ENCODE measurements at regions not wholly inside any gene's neighbourhood (a gene's known extent, or its start where the extent isn't known, plus 50 kb on each side); places are given as distances from the start of the nearest gene placed in this dataset.

- no peak for DNase-seq
- TF ChIP-seq, protein P1, sequence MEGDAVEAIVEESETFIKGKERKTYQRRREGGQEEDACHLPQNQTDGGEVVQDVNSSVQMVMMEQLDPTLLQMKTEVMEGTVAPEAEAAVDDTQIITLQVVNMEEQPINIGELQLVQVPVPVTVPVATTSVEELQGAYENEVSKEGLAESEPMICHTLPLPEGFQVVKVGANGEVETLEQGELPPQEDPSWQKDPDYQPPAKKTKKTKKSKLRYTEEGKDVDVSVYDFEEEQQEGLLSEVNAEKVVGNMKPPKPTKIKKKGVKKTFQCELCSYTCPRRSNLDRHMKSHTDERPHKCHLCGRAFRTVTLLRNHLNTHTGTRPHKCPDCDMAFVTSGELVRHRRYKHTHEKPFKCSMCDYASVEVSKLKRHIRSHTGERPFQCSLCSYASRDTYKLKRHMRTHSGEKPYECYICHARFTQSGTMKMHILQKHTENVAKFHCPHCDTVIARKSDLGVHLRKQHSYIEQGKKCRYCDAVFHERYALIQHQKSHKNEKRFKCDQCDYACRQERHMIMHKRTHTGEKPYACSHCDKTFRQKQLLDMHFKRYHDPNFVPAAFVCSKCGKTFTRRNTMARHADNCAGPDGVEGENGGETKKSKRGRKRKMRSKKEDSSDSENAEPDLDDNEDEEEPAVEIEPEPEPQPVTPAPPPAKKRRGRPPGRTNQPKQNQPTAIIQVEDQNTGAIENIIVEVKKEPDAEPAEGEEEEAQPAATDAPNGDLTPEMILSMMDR (IDR thresholded peaks at IDR 0.05): no peak
- H3K4me1 ChIP-seq (ENCODE audit: low read depth): no peaks in the 10 kb centered on the region
- no peaks in the 10 kb centered on the region for H3K36me3 ChIP-seq (ENCODE audit: low read depth)
- no peak for ATAC-seq
- no peaks in the 10 kb centered on the region for H3K9me3 ChIP-seq
- no peak overlapping the region for H3K4me3 ChIP-seq
- intact Hi-C loops (cut with DNase I, micrococcal nuclease): no loop called here
These were observed 615.0 kb downstream of the HINT1 start for GRCh38 chr5:130549884-130550561.

GRCh38 chr5:130546211-130546610 lies 618.8 kb downstream of the HINT1 start:
- no peaks in the 10 kb centered on the region for H3K4me1 ChIP-seq (ENCODE audit: low read depth)
- H3K4me3 ChIP-seq: no peak overlapping the region
- H3K9me3 ChIP-seq: no peaks in the 10 kb centered on the region
- H3K36me3 ChIP-seq (ENCODE audit: low read depth): no peaks in the 10 kb centered on the region
- TF ChIP-seq, protein P1 (IDR thresholded peaks at IDR 0.05): no peak
- DNase-seq (no peak), ATAC-seq (no peak)
- intact Hi-C loops (cut with DNase I, micrococcal nuclease): no loop called here

- intact Hi-C loops (cut with DNase I, micrococcal nuclease): no loop called here
- H3K4me3 ChIP-seq: no peak overlapping the region
- no peaks in the 10 kb centered on the region for H3K9me3 ChIP-seq
- TF ChIP-seq, protein P1 (IDR thresholded peaks at IDR 0.05): no peak
- no peak for DNase-seq
- H3K36me3 ChIP-seq (ENCODE audit: low read depth): no peaks in the 10 kb centered on the region
- H3K4me1 ChIP-seq (ENCODE audit: low read depth): no peaks in the 10 kb centered on the region
- no peak for ATAC-seq
These were observed 619.8 kb downstream of the HINT1 start for GRCh38 chr5:130545291-130545690.

- Histone ChIP-seq H3K4me1 (ENCODE audit: low read depth) (no peaks in the 10 kb centered on the region), H3K9me3 (no peaks in the 10 kb centered on the region), H3K36me3 (ENCODE audit: low read depth) (no peaks in the 10 kb centered on the region), H3K4me3 (no peak overlapping the region)
- intact Hi-C loops (cut with DNase I, micrococcal nuclease): no loop called here
- no peak for DNase-seq
- ATAC-seq: no peak
- TF ChIP-seq, protein P1 (IDR thresholded peaks at IDR 0.05): no peak
These were observed 623.3 kb downstream of the HINT1 start for GRCh38 chr5:130541617-130542221.

DNA sequence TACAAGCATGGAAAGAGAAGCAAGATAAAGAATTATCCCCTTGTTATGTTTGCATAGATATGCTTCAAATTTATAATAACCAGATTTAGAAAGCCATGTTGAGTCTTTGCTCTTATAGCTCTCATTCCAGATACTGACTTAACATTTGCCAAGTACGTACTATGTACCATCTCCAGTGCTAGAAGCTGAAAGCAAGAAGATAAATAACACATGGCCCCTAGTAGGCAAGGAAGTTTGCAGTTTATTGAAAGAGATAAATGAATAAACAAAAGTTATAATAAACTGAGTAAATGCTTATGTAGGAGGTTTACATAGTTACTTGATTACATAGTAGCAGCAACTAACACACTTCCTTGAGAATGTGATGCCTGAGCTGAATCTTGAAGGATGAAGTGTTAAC lies 628.4 kb downstream of the HINT1 start:
- Histone ChIP-seq H3K4me3 (no peak overlapping the region), H3K4me1 (ENCODE audit: low read depth) (no peaks in the 10 kb centered on the region), H3K9me3 (no peaks in the 10 kb centered on the region), H3K36me3 (ENCODE audit: low read depth) (no peaks in the 10 kb centered on the region)
- TF ChIP-seq, protein P1 (IDR thresholded peaks at IDR 0.05): no peak
- DNase-seq (no peak), ATAC-seq (no peak)
- intact Hi-C loops (cut with DNase I, micrococcal nuclease): no loop called here
